SIG-M5 treated with dmso at 0.1 percent for 504 hours (cell line): ENCODE measurements at regions not wholly inside any gene's neighbourhood (a gene's known extent, or its start where the extent isn't known, plus 50 kb on each side); places are given as distances from the start of the nearest gene placed in this dataset.
"Not testable (repeated sequence)": the region's sequence is repeated elsewhere in the genome, so short reads cannot be mapped to it uniquely, and the experiment has no call there.

Experiments used
- DNase-seq: peaks from one replicate; lab custom pipeline; 2025; ENCODE audit not compliant: unreplicated experiment; lab: John Stamatoyannopoulos, UW

DNA sequence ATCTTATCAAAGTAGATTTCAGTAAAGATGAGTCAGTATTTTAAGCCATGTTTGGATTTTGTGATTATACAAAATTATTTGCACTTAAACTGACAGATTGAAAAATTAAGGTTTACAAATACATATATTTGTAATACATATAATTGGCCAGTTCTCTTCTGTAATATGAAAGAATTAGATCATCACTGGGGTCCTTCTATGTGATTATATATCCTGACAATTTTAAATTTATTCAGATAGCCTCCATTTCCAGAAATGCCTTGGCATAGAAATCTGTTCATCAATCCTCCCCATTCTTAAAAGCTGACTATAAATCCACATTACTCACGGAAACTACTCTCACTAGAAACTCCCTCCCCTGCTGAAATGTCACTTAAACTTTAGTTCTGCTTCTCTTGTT, 280.4 kb upstream of the ANXA10 start:
- DNase-seq, result no peak

DNA sequence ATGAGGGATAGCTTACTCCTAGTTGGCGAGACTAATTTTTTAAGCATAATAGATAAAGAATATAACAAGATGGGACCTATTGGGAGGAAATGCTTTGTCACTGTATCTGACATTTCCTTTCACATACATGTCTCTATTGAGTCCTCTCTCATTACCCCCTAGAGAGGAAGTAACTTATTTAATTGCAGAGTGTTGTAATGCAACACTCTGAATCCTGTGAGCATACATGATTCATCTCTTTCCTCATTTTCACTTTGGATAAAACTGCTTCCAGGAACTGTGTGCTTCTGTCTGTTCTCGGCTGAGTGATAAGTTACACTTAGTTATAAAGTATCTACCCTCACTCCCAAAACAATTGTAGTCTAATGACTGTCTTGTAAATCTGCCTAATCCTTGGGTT, 266.1 kb upstream of the ANXA10 start:
- no peak for DNase-seq

DNA sequence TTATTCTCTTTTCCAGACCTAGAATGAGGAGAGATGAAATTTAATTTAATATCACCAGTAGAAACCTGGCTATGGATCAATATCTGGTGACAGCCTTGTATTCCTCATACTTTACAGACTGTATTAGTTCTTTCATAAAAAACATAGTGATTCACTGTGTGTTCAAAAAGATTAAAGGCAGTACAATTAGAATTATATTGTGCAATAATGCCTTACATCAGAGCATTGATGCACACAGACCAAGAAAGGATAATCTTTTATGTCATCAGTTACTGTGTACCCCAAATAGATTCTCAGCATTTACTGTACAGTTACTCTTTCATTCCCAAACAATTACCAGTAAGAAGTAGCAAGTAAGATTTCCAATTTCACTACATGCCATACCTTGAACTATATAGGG, 260.5 kb upstream of the ANXA10 start:
- DNase-seq, result no peak

- no peak for DNase-seq
Observed at GRCh38 chr4:167838686-167839085, 253.7 kb upstream of the ANXA10 start.

GRCh38 chr4:167842487-167842886, 249.8 kb upstream of the ANXA10 start:
- no peak for DNase-seq

DNA sequence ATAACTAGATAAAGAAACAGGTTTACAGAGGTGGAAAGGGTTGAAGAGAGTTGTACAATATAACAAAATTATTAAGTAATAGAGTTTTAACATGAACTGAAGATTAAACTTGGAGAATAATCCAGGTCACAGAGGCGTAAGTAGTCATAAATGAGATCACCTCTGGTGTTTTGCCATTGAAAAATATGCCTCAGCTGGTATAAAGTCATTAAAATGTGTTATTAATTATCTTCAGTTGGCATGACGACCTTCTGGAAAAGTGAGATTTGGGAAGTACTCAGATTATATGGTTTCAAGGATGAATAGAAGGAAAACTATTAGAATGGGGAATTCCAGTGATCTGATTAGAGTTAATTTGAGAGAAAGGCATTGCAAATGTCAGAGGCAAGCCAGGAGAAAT, 237.5 kb upstream of the ANXA10 start:
- no peak for DNase-seq

- DNase-seq, result not testable (repeated sequence)
Observed at GRCh38 chr4:167858127-167858526, 234.2 kb upstream of the ANXA10 start.

DNA sequence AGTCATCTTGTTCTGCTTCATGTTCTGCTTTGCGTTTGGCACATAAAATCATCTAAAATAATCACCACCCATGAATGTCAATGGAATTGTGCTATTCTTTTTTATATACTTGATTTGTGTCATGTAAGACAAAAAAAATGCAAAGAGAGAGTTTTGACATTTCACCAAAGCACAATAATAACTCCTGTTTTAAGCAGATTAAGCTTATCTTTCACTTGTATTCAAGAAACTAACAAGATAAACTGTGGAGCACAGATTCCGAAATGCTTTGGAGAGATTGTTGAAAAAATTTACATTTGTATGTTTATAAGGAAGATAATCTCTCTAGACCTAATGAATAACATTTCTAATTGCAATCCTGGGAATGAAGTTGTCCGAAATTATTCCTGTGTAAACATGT, 225.1 kb upstream of the ANXA10 start:
- no peak for DNase-seq

- no peak for DNase-seq
Observed at GRCh38 chr4:167868163-167868562, 224.2 kb upstream of the ANXA10 start.

GRCh38 chr4:167873496-167873895, 218.8 kb upstream of the ANXA10 start:
- no peak for DNase-seq

DNA sequence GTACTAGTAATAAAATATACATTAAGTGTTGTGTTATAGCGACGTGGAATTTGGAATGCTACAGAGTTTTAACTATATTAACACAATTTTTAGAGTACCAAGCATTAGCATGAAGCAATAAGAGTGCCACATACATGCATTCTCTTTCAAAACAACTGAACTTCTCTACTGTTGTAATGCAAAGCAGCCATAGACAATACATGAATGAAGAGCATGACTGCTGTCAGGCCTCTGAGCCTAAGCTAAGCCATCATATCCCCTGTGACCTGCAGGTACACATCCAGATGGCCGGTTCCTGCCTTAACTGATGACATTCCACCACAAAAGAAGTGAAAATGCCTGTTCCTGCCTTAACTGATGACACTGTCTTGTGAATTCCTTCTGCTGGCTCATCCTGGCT, 216.2 kb upstream of the ANXA10 start:
- not testable (repeated sequence) for DNase-seq

DNA sequence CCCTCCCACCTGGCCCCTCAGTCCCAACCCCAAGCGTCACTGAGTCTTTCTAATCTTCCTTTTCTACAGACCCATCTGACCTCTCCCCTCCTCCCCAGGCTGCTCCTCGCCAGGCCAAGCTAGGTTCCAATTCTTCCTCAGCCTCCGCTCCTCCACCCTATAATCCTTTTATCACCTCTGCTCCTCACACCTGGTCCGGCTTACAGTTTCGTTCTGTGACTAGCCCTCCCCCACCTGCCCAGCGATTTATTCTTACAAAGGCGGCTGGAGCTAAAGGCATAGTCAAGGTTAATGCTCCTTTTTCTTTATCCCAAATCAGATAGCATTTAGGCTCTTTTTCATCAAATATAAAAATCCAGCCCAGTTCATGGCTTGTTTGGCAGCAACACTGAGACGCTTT, 214.5 kb upstream of the ANXA10 start:
- DNase-seq, result not testable (repeated sequence)

- no peak for DNase-seq
Observed at GRCh38 chr4:167883266-167883665, 209.1 kb upstream of the ANXA10 start.

- DNase-seq, result no peak
Observed at GRCh38 chr4:167885071-167885470, 207.3 kb upstream of the ANXA10 start.

- no peak for DNase-seq
Observed at GRCh38 chr4:167885872-167886271, 206.5 kb upstream of the ANXA10 start.

DNA sequence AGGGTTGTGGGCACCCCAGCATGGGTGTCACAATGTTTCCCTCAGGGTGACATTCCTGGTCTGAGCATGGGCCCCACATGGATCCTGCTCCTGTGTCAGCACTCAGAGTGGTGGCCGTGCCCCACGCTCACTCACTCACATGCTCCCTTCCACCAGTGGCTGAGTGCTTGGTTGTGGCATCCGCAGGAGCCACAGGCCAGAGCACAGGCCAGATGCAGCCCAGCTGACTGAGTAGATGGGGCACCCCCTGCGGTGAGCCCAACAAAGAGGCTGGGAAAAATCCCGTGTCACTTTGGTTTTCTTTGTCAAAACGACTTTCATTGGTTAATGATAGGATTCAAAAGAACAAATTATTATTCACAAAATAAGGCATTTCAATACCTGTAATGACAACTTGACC, 204.6 kb upstream of the ANXA10 start:
- no peak for DNase-seq

DNA sequence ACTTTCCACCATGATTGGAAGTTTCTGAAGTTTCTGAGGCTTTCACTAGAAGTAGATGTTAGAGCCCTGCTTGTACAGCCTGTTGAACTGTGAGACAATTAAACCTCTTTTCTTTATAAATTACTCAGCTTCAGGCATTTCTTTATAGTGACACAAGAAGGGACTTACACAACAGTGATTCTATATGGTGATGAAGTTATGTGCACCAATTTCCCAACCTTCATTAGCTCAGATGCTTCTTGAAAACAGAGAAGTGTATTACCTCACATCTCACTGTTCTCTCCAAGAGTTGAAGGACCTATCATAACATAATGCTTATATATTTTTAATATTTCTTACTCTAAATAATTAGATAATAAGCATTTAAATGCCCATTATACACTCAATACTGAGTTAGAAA, 202.1 kb upstream of the ANXA10 start:
- DNase-seq, result no peak

GRCh38 chr4:167893531-167893930, 198.8 kb upstream of the ANXA10 start:
- no peak for DNase-seq

GRCh38 chr4:167896260-167896659, 196.1 kb upstream of the ANXA10 start:
- DNase-seq, result not testable (repeated sequence)

DNA sequence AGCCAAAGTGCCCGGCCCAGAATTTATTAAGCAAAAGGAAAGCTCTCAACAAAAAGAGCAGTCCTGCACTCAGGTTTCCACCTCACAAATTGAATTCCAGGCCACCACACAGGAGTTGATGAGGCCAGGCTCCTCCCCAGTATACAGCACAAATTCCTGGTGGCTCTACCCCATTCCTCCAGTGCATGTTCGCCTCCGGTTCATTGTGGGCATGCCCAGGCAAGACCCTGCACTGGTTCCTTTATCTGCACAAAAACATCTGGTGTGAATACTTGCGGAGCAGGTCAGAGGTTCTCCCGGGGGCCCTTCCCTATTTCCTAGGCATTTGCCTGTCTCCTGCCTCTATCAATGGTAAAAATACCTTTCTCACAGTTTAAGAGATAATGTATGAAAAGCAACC, 195.2 kb upstream of the ANXA10 start:
- no peak for DNase-seq

GRCh38 chr4:167903291-167903721, 189.0 kb upstream of the ANXA10 start:
- DNase-seq, result no peak

- no peak for DNase-seq
Observed at GRCh38 chr4:167906851-167907250, 185.5 kb upstream of the ANXA10 start.

GRCh38 chr4:167908816-167909215, 183.5 kb upstream of the ANXA10 start:
- DNase-seq, result no peak

DNA sequence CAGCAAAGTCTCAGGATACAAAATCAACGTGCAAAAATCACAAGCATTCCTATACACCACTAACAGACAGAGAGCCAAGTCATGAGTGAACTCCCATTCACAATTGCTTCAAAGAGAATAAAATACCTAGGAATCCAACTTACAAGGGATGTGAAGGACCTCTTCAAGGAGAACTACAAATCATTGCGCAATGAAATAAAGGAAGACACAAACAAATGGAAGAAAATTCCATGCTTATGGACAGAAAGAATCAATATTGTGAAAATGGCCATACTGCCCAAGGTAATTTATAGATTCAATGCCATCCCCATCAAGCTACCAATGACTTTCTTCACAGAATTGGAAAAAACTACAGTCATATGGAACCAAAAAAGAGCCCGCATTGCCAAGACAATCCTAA, 179.8 kb upstream of the ANXA10 start:
- not testable (repeated sequence) for DNase-seq
